ENCODE measurements at regions not wholly inside any gene's neighbourhood (a gene's known extent, or its start where the extent isn't known, plus 50 kb on each side); places are given as distances from the start of the nearest gene placed in this dataset.

GRCh38 chr7:13794581-13794980 is 194.9 kb downstream of the ETV1 start:
- intact Hi-C loops (cut with DNase I; ENCODE audit: low total_unique reads), result no loop called here
- Histone ChIP-seq H3K36me3 (no peaks in the 10 kb centered on the region), H3K4me3 (no peak overlapping the region), H3K27ac (no peak overlapping the region), H3K9me3 (no peaks in the 10 kb centered on the region), H3K4me1 (peaks cover 0 to 7% (median 0%) of the 10 kb centered on the region in 4 donors), H3K27me3 (no peaks in the 10 kb centered on the region)
- TF ChIP-seq, protein P1, sequence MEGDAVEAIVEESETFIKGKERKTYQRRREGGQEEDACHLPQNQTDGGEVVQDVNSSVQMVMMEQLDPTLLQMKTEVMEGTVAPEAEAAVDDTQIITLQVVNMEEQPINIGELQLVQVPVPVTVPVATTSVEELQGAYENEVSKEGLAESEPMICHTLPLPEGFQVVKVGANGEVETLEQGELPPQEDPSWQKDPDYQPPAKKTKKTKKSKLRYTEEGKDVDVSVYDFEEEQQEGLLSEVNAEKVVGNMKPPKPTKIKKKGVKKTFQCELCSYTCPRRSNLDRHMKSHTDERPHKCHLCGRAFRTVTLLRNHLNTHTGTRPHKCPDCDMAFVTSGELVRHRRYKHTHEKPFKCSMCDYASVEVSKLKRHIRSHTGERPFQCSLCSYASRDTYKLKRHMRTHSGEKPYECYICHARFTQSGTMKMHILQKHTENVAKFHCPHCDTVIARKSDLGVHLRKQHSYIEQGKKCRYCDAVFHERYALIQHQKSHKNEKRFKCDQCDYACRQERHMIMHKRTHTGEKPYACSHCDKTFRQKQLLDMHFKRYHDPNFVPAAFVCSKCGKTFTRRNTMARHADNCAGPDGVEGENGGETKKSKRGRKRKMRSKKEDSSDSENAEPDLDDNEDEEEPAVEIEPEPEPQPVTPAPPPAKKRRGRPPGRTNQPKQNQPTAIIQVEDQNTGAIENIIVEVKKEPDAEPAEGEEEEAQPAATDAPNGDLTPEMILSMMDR (IDR thresholded peaks at IDR 0.05), result no peak
- DNase-seq, result no peak

DNA sequence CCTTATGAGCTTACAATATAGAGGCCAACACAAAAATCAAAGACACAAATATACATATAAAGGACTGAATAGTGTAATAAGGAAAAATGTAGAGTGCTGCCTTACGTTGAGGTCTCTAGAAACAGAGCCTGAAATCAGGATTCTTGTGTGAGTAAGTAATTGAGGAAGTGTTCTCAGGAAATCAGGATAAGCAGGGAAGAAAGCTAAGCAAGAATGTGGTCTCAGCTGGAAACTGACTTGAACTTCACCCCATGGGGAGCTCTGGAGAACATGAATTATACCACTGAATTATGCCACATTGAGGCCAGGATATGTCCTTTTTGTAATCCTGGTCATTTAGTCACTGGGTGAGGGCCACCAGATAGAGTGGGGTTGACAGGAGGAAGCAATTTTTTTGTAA is 191.9 kb downstream of the ETV1 start:
- H3K4me1 ChIP-seq, result peaks cover 0 to 14% (median 0%) of the 10 kb centered on the region in 4 donors
- TF ChIP-seq, protein P1 (IDR thresholded peaks at IDR 0.05), result no peak

GRCh38 chr7:13800694-13801448 is 188.6 kb downstream of the ETV1 start:
- intact Hi-C loops (cut with DNase I; ENCODE audit: low total_unique reads), result no loop called here
- DNase-seq, result no peak
- no peaks in the 10 kb centered on the region for H3K36me3 ChIP-seq
- no peaks in the 10 kb centered on the region for H3K27me3 ChIP-seq
- no peak overlapping the region for H3K4me3 ChIP-seq
- TF ChIP-seq, protein P1 (IDR thresholded peaks at IDR 0.05), result no peak
- H3K27ac ChIP-seq, result no peak overlapping the region
- H3K4me1 ChIP-seq, result peaks cover 0 to 14% (median 0%) of the 10 kb centered on the region in 4 donors
- no peaks in the 10 kb centered on the region for H3K9me3 ChIP-seq

More for the DNA sequence above, 191.9 kb downstream of the ETV1 start:
- H3K4me3 ChIP-seq, result no peak overlapping the region
- no peak for DNase-seq
- H3K9me3 ChIP-seq, result no peaks in the 10 kb centered on the region
- intact Hi-C loops (cut with DNase I; ENCODE audit: low total_unique reads), result no loop called here
- H3K36me3 ChIP-seq, result no peaks in the 10 kb centered on the region
- no peak overlapping the region for H3K27ac ChIP-seq
- no peaks in the 10 kb centered on the region for H3K27me3 ChIP-seq

DNA sequence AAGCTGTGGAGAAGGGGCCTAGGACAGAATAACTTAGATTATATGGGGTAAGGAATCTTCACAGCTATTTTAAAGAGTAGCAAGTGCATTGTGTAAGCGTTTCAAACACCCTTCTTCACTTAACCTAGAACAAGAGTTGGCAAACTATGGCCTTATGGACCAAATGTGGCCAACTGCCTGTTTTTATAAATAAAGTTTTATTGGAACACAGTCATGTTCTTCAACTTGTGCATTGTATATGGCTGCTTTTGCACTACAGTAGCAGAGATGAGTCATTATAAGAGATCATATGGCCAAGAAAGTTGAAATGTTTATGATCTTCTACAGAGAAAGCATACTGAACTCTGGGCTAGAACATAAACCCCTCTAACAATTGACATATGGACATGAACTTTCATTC is 187.8 kb downstream of the ETV1 start:
- Histone ChIP-seq H3K4me3 (no peak overlapping the region), H3K4me1 (peaks cover 0 to 14% (median 0%) of the 10 kb centered on the region in 4 donors), H3K36me3 (no peaks in the 10 kb centered on the region), H3K27me3 (no peaks in the 10 kb centered on the region), H3K27ac (no peak overlapping the region), H3K9me3 (no peaks in the 10 kb centered on the region)
- no peak for DNase-seq
- intact Hi-C loops (cut with DNase I; ENCODE audit: low total_unique reads), result no loop called here
- TF ChIP-seq, protein P1 (IDR thresholded peaks at IDR 0.05), result no peak

DNA sequence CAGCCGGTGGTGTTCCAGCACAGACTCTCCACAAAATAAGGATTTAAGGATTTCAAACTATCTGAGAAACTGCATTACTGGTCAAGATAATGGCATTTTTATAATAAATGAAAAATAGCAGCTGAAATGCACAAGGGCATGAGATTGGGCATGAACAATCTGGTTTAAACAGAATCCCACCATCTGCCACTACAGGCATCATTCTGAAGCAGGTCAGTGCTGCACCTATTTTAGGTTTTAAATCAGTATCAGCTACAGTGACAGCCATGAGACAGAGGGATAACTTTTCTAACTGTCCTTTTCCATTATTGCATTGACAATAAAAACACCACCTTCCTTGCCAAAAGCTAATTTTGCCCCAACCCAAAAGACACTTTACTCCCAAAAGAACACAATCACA is 186.8 kb downstream of the ETV1 start:
- no peaks in the 10 kb centered on the region for H3K27me3 ChIP-seq
- no peaks in the 10 kb centered on the region for H3K36me3 ChIP-seq
- no peak overlapping the region for H3K4me3 ChIP-seq
- TF ChIP-seq, protein P1 (IDR thresholded peaks at IDR 0.05), result no peak
- no peaks in the 10 kb centered on the region for H3K9me3 ChIP-seq
- no peak overlapping the region for H3K27ac ChIP-seq
- intact Hi-C loops (cut with DNase I; ENCODE audit: low total_unique reads), result no loop called here
- DNase-seq, result no peak
- H3K4me1 ChIP-seq, result peaks cover 0 to 14% (median 0%) of the 10 kb centered on the region in 4 donors
